HepG2 (cell line): ENCODE measurements at regions not wholly inside any gene's neighbourhood (a gene's known extent, or its start where the extent isn't known, plus 50 kb on each side); places are given as distances from the start of the nearest gene placed in this dataset.
"Not testable (repeated sequence)": the region's sequence is repeated elsewhere in the genome, so short reads cannot be mapped to it uniquely, and the experiment has no call there.

Experiments used
- ATAC-seq: fragments of 200-7000 bp; cut with Tn5 transposase; 3 replicates; pipeline ENCODE4 v1.9.1; 2020; ENCODE audit warnings: mild to moderate bottlenecking, moderate library complexity
- BruUV-seq: library from RNA; stranded (reverse); fragments of 400-500 nt; replicated peaks from 2 replicates; lab custom pipeline; 2021; lab: Mats Ljungman, UMichigan
- CTCF ChIA-PET: fragments of 300-600 bp; formaldehyde crosslinking; extraction: SDS; loops from one replicate; lab custom pipeline; 2021; ENCODE audit warnings: low total read pairs, inconsistent platforms, low intra/inter-chr PET ratio; lab: Yijun Ruan, JAX
- POLR2A ChIA-PET: fragments of 350-600 bp; sonication (Branson Sonifier 250); formaldehyde crosslinking; loops from one replicate; lab custom pipeline; 2020; ENCODE audit warnings: antibody characterized with exemption, inconsistent platforms; lab: Yijun Ruan, JAX
- DNase-seq: peaks from one replicate; pipeline ENCODE4 v3.0.0-alpha.2; 2015; ENCODE audit warnings: low spot score
- FAIRE-seq: peaks from 3 replicates; lab custom pipeline; 2011; peaks lifted over from hg19 to GRCh38; lab: Jason Lieb, UNC
- H2AFZ ChIP-seq: one replicate; pipeline ENCODE4 v1.6.1; 2011; ENCODE audit warnings: low read length, inconsistent platforms
- H3K27ac ChIP-seq: fragments of 300-600 bp; 3 replicates; pipeline ENCODE4 v1.8.0; 2011; ENCODE audit warnings: mixed run types, mild to moderate bottlenecking, mixed read lengths, low read length, inconsistent platforms; ENCODE audit not compliant: insufficient read depth; ENCODE audit errors: extremely low read length
- H3K27me3 ChIP-seq, 2 experiments: fragments of 200-600 bp in 1 of 2; 2 replicates in 1 of 2; 3 replicates in 1 of 2; pipeline versions ENCODE4 v1.6.0 to v1.8.0; 2011; ENCODE audit warnings: low read length in 2 of 2, mild to moderate bottlenecking in 2 of 2, moderate library complexity in 2 of 2, inconsistent platforms in 1 of 2; ENCODE audit not compliant: insufficient read depth in 2 of 2, control insufficient read depth in 1 of 2
- H3K36me3 ChIP-seq, 2 experiments: fragments of 200-600 bp in 1 of 2; replicated peaks in 1 of 2; 2 replicates in 1 of 2; 3 replicates in 1 of 2; pipeline versions ENCODE4 v1.5.1 to v1.8.0; 2011; ENCODE audit warnings: low read length in 2 of 2, inconsistent platforms in 1 of 2; ENCODE audit not compliant: insufficient read depth in 2 of 2, control insufficient read depth in 1 of 2
- H3K4me1 ChIP-seq: 2 replicates; pipeline ENCODE4 v1.5.1; 2012; ENCODE audit warnings: low read length, inconsistent platforms; ENCODE audit not compliant: insufficient read depth
- H3K4me2 ChIP-seq: 2 replicates; pipeline ENCODE4 v1.6.0; 2011; ENCODE audit warnings: low read depth, low read length, inconsistent platforms
- H3K4me3 ChIP-seq, 3 experiments: fragments of 200-600 bp in 1 of 3; sonication (generic), shearing (Covaris generic) in 1 of 3; replicated peaks in 1 of 3; 2 replicates each; pipeline ENCODE4 v1.5.1; 2011 to 2016; ENCODE audit warnings: low read length in 3 of 3, inconsistent platforms in 2 of 3, low read depth in 2 of 3, mild to moderate bottlenecking in 2 of 3, control low read depth in 1 of 3, mixed read lengths in 1 of 3; ENCODE audit not compliant: insufficient read depth in 1 of 3
- H3K79me2 ChIP-seq: one replicate; pipeline ENCODE4 v1.6.1; 2011; ENCODE audit warnings: low read length, inconsistent platforms; ENCODE audit not compliant: insufficient read depth
- H3K9ac ChIP-seq: 2 replicates; pipeline ENCODE4 v1.6.0; 2011; ENCODE audit warnings: mild to moderate bottlenecking, low read depth, low read length, inconsistent platforms; ENCODE audit not compliant: insufficient read depth
- H3K9me3 ChIP-seq: 2 replicates; pipeline ENCODE4 v1.5.1; 2012; ENCODE audit warnings: mild to moderate bottlenecking, low read length
- H4K20me1 ChIP-seq: 2 replicates; pipeline ENCODE4 v1.6.0; 2011; ENCODE audit warnings: inconsistent platforms, mild to moderate bottlenecking, low read length, moderate library complexity; ENCODE audit not compliant: insufficient read depth
- CHD4 ChIP-seq: fragments of 200-600 bp; sonication (generic); IDR thresholded peaks from 2 replicates; pipeline ENCODE4 v1.7.0; 2017; ENCODE audit warnings: mild to moderate bottlenecking, low read length, borderline replicate concordance
- DMAP1 ChIP-seq: IDR thresholded peaks from 2 replicates; pipeline ENCODE4 v1.6.1; 2016
- SNAPC2 ChIP-seq: sonication (generic); formaldehyde crosslinking; IDR thresholded peaks from 2 replicates; pipeline ENCODE4 v1.8.1; 2022; ENCODE audit warnings: mild to moderate bottlenecking, missing genetic modification reagents
- ZNF275 ChIP-seq: sonication (generic); formaldehyde crosslinking; IDR thresholded peaks from 2 replicates; pipeline ENCODE4 v1.8.0; 2022; ENCODE audit warnings: missing genetic modification reagents, mild to moderate bottlenecking, inconsistent platforms, borderline replicate concordance
- ZNF574 ChIP-seq: sonication (generic); formaldehyde crosslinking; IDR thresholded peaks from 2 replicates; pipeline ENCODE4 v1.4.0; 2020; ENCODE audit warnings: missing genetic modification reagents
- WGBS: methylation state at CpG from one replicate; pipeline ENCODE4 v1.1.6; 2017; ENCODE audit warnings: low lambda C conversion rate; 5-methylcytosine and 5-hydroxymethylcytosine counted together
- in situ Hi-C: cut with HindIII; loops from 2 replicates; pipeline ENCODE4 v1.10.0; 2017; ENCODE audit warnings: low pct_unique_long_range_greater_than_20kb; ENCODE audit not compliant: extremely low pct_ligation_motif_present
- intact Hi-C: fragments of 100-400 bp; cut with micrococcal nuclease; formaldehyde crosslinking; loops from one replicate; pipeline ENCODE4 v1.10.0; 2022; ENCODE audit not compliant: unreplicated experiment
- TF ChIP-seq, protein P1 (sequence below): sonication (generic); formaldehyde crosslinking; IDR thresholded peaks from 2 replicates; pipeline ENCODE4 v1.4.0; 2020; ENCODE audit warnings: mild to moderate bottlenecking, missing genetic modification reagents

DNA sequence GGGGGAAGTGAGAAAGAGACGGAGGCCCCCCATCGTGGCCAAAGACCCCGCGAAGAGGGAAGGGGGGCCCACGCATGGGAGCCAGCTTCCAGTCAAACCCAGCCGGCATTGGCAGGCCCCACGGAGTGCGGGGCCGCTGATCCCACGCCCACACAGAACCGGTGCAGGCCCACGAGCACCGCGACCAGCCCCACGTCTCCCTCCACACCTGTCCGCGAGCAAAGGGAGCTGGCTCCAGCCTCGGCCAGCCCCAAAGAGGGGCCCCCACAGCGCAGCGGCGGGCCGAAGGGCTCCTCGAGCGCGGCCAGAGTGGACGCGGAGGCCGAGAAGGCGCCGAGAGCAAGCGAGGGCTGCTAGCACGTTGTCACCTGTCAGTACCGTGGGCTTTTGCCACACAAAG lies 125.0 kb upstream of the TWIST2 start:
- H2AFZ ChIP-seq, result no peak overlapping the region
- H3K9me3 ChIP-seq, result no peaks in the 10 kb centered on the region
- no TSS peak for BruUV-seq
- DNase-seq (no peak), ATAC-seq (no peak), FAIRE-seq (no peak)
- TF ChIP-seq SNAPC2, result no peak
- TF ChIP-seq, protein P1, sequence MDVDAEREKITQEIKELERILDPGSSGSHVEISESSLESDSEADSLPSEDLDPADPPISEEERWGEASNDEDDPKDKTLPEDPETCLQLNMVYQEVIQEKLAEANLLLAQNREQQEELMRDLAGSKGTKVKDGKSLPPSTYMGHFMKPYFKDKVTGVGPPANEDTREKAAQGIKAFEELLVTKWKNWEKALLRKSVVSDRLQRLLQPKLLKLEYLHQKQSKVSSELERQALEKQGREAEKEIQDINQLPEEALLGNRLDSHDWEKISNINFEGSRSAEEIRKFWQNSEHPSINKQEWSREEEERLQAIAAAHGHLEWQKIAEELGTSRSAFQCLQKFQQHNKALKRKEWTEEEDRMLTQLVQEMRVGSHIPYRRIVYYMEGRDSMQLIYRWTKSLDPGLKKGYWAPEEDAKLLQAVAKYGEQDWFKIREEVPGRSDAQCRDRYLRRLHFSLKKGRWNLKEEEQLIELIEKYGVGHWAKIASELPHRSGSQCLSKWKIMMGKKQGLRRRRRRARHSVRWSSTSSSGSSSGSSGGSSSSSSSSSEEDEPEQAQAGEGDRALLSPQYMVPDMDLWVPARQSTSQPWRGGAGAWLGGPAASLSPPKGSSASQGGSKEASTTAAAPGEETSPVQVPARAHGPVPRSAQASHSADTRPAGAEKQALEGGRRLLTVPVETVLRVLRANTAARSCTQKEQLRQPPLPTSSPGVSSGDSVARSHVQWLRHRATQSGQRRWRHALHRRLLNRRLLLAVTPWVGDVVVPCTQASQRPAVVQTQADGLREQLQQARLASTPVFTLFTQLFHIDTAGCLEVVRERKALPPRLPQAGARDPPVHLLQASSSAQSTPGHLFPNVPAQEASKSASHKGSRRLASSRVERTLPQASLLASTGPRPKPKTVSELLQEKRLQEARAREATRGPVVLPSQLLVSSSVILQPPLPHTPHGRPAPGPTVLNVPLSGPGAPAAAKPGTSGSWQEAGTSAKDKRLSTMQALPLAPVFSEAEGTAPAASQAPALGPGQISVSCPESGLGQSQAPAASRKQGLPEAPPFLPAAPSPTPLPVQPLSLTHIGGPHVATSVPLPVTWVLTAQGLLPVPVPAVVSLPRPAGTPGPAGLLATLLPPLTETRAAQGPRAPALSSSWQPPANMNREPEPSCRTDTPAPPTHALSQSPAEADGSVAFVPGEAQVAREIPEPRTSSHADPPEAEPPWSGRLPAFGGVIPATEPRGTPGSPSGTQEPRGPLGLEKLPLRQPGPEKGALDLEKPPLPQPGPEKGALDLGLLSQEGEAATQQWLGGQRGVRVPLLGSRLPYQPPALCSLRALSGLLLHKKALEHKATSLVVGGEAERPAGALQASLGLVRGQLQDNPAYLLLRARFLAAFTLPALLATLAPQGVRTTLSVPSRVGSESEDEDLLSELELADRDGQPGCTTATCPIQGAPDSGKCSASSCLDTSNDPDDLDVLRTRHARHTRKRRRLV (CRISPR knock-in tag), result no peak
- TF ChIP-seq DMAP1 (CRISPR knock-in tag), result no peak
- TF ChIP-seq CHD4, result no peak
- TF ChIP-seq ZNF275, result no peak
- TF ChIP-seq ZNF574 (CRISPR knock-in tag), result no peak
- in situ Hi-C loops (no loop called here), intact Hi-C loops (loop anchor here (5.0 kb wide), 1 partner anchor 224 kb away; no protein-coding TSS in a partner anchor)
- H3K4me1 ChIP-seq, result no peaks in the 10 kb centered on the region
- ChIA-PET POLR2A (no interaction called here), CTCF (no interaction called here)
- no peak overlapping the region for H3K4me3 ChIP-seq
- no peak overlapping the region for H3K27ac ChIP-seq
- WGBS, result 60% methylated on average over 28 of the region's 33 CpGs
- no peaks in the 10 kb centered on the region for H4K20me1 ChIP-seq
- H3K36me3 ChIP-seq, result no peaks in the 10 kb centered on the region
- no peaks in the 10 kb centered on the region for H3K79me2 ChIP-seq
- H3K9ac ChIP-seq, result no peak overlapping the region
- no peak overlapping the region for H3K4me2 ChIP-seq
- peaks cover 5 to 34% of the 10 kb centered on the region in 2 experiments; a peak in 4 of 5 replicates for H3K27me3 ChIP-seq

- 14% methylated on average over 8 of the region's 8 CpGs for WGBS
- H3K4me1 ChIP-seq, H3K4me3 ChIP-seq, H4K20me1 ChIP-seq, POLR2A ChIA-PET, H2AFZ ChIP-seq, H3K36me3 ChIP-seq, H3K9ac ChIP-seq, FAIRE-seq, BruUV-seq, in situ Hi-C loops, H3K4me2 ChIP-seq, H3K9me3 ChIP-seq, H3K79me2 ChIP-seq, H3K27ac ChIP-seq, CTCF ChIA-PET, ATAC-seq, DNase-seq: not testable (repeated sequence)
- peaks cover 5 to 44% of the 10 kb centered on the region in 2 experiments; a peak in 4 of 5 replicates for H3K27me3 ChIP-seq
- intact Hi-C loops, result loop anchor here (5.0 kb wide), 1 partner anchor 223 kb away; no protein-coding TSS in a partner anchor
Observed at GRCh38 chr2:238723740-238724320, 124.1 kb upstream of the TWIST2 start.
